Activated T-helper 17 cell treated with anti-CD3 and anti-CD28 coated beads, Interleukin-2, amount 50 U/mL, for 72 hours (primary cell): ENCODE measurements at regions not wholly inside any gene's neighbourhood (a gene's known extent, or its start where the extent isn't known, plus 50 kb on each side); places are given as distances from the start of the nearest gene placed in this dataset.

Source experiments
- ATAC-seq: fragments of 150-1000 bp; cut with Tn5 transposase; replicated peaks from 2 replicates; pipeline ENCODE4 v1.10.0; 2021; ENCODE audit warnings: mild to moderate bottlenecking, moderate library complexity
- H3K27ac Mint-ChIP-seq: one replicate; pipeline ENCODE4 v1.8.0; 2022; ENCODE audit warnings: mixed read lengths
- H3K27me3 Mint-ChIP-seq: one replicate; pipeline ENCODE4 v1.8.0; 2022; ENCODE audit warnings: mixed read lengths
- H3K36me3 Mint-ChIP-seq: one replicate; pipeline ENCODE4 v1.8.0; 2022; ENCODE audit warnings: low read depth, mild to moderate bottlenecking, mixed read lengths
- H3K4me1 Mint-ChIP-seq: one replicate; pipeline ENCODE4 v1.8.0; 2022; ENCODE audit warnings: mixed read lengths
- H3K4me3 Mint-ChIP-seq: one replicate; pipeline ENCODE4 v1.8.0; 2022; ENCODE audit warnings: mild to moderate bottlenecking, mixed read lengths
- H3K9me3 Mint-ChIP-seq: one replicate; pipeline ENCODE4 v1.8.0; 2022; ENCODE audit warnings: mixed read lengths

- Mint-ChIP-seq H3K36me3 (peaks cover 81% of the 10 kb centered on the region), H3K27me3 (no peaks in the 10 kb centered on the region), H3K9me3 (no peaks in the 10 kb centered on the region), H3K27ac (peak overlapping the region; percentile 46), H3K4me1 (peaks cover 34% of the 10 kb centered on the region), H3K4me3 (no peak overlapping the region)
- no peak for ATAC-seq
These were observed 49.9 kb downstream of the SYNE3 start for GRCh38 chr14:95466506-95466905.

- peaks cover 81% of the 10 kb centered on the region for H3K36me3 Mint-ChIP-seq
- H3K4me1 Mint-ChIP-seq, result peaks cover 33% of the 10 kb centered on the region
- peak overlapping the region; percentile 62 for H3K27ac Mint-ChIP-seq
- no peaks in the 10 kb centered on the region for H3K9me3 Mint-ChIP-seq
- peak overlapping the region; percentile 55 for H3K4me3 Mint-ChIP-seq
- no peaks in the 10 kb centered on the region for H3K27me3 Mint-ChIP-seq
- no peak for ATAC-seq
These were observed 50.5 kb downstream of the SYNE3 start for GRCh38 chr14:95465936-95466335.

GRCh38 chr14:95465358-95465757 is 51.1 kb downstream of the SYNE3 start:
- peak; percentile 69 for ATAC-seq

GRCh38 chr14:95464514-95464913 is 51.9 kb downstream of the SYNE3 start:
- H3K36me3 Mint-ChIP-seq, result peaks cover 74% of the 10 kb centered on the region
- peaks cover 33% of the 10 kb centered on the region for H3K4me1 Mint-ChIP-seq
- no peaks in the 10 kb centered on the region for H3K27me3 Mint-ChIP-seq
- H3K9me3 Mint-ChIP-seq, result no peaks in the 10 kb centered on the region
- ATAC-seq, result no peak
- H3K4me3 Mint-ChIP-seq, result peak overlapping the region; percentile 55
- peak overlapping the region; percentile 62 for H3K27ac Mint-ChIP-seq

More at GRCh38 chr14:95465358-95465757, 51.1 kb downstream of the SYNE3 start:
- Mint-ChIP-seq H3K4me3 (peak overlapping the region; percentile 55), H3K27ac (peak overlapping the region; percentile 62), H3K36me3 (peaks cover 81% of the 10 kb centered on the region), H3K27me3 (no peaks in the 10 kb centered on the region), H3K9me3 (no peaks in the 10 kb centered on the region), H3K4me1 (peaks cover 33% of the 10 kb centered on the region)

GRCh38 chr14:95464103-95464502 is 52.3 kb downstream of the SYNE3 start:
- Mint-ChIP-seq H3K36me3 (peaks cover 74% of the 10 kb centered on the region), H3K27ac (peak overlapping the region; percentile 62), H3K9me3 (no peaks in the 10 kb centered on the region), H3K4me1 (peaks cover 33% of the 10 kb centered on the region), H3K4me3 (peak overlapping the region; percentile 55), H3K27me3 (no peaks in the 10 kb centered on the region)
- ATAC-seq, result no peak

- Mint-ChIP-seq H3K9me3 (no peaks in the 10 kb centered on the region), H3K36me3 (peaks cover 69% of the 10 kb centered on the region), H3K27me3 (no peaks in the 10 kb centered on the region), H3K27ac (peak overlapping the region; percentile 62), H3K4me3 (peak overlapping the region; percentile 55), H3K4me1 (peaks cover 28% of the 10 kb centered on the region)
- ATAC-seq, result peak; percentile 52
These were observed 53.1 kb downstream of the SYNE3 start for GRCh38 chr14:95463171-95463901.

GRCh38 chr14:95462491-95462890 is 54.0 kb downstream of the SYNE3 start:
- Mint-ChIP-seq H3K9me3 (no peaks in the 10 kb centered on the region), H3K36me3 (peaks cover 64% of the 10 kb centered on the region), H3K4me1 (peaks cover 28% of the 10 kb centered on the region), H3K27ac (peak overlapping the region; percentile 62), H3K27me3 (no peaks in the 10 kb centered on the region), H3K4me3 (peak overlapping the region; percentile 55)
- ATAC-seq, result no peak

- Mint-ChIP-seq H3K36me3 (peaks cover 58% of the 10 kb centered on the region), H3K27me3 (no peaks in the 10 kb centered on the region), H3K4me1 (peaks cover 28% of the 10 kb centered on the region)
These were observed 55.6 kb downstream of the SYNE3 start for GRCh38 chr14:95460647-95461478.

GRCh38 chr14:95458906-95459305 is 57.5 kb downstream of the SYNE3 start:
- Mint-ChIP-seq H3K4me3 (no peak overlapping the region), H3K36me3 (peaks cover 57% of the 10 kb centered on the region), H3K9me3 (no peaks in the 10 kb centered on the region), H3K27me3 (no peaks in the 10 kb centered on the region), H3K4me1 (peaks cover 9% of the 10 kb centered on the region), H3K27ac (peak overlapping the region; percentile 22)
- ATAC-seq, result no peak

More at GRCh38 chr14:95460647-95461478, 55.6 kb downstream of the SYNE3 start:
- H3K4me3 Mint-ChIP-seq, result no peak overlapping the region
- ATAC-seq, result no peak
- H3K9me3 Mint-ChIP-seq, result no peaks in the 10 kb centered on the region
- peak overlapping the region; percentile 62 for H3K27ac Mint-ChIP-seq

- Mint-ChIP-seq H3K9me3 (no peaks in the 10 kb centered on the region), H3K4me1 (peaks cover 6% of the 10 kb centered on the region), H3K36me3 (peaks cover 56% of the 10 kb centered on the region), H3K27ac (peak overlapping the region; percentile 22), H3K4me3 (no peak overlapping the region), H3K27me3 (no peaks in the 10 kb centered on the region)
- no peak for ATAC-seq
These were observed 58.0 kb downstream of the SYNE3 start for GRCh38 chr14:95458459-95458858.

GRCh38 chr14:95456281-95456680 is 60.2 kb downstream of the SYNE3 start:
- Mint-ChIP-seq H3K27ac (no peak overlapping the region), H3K4me1 (no peaks in the 10 kb centered on the region), H3K4me3 (no peak overlapping the region), H3K27me3 (no peaks in the 10 kb centered on the region), H3K9me3 (no peaks in the 10 kb centered on the region), H3K36me3 (peaks cover 70% of the 10 kb centered on the region)
- ATAC-seq, result no peak

GRCh38 chr14:95455246-95455645 is 61.2 kb downstream of the SYNE3 start:
- Mint-ChIP-seq H3K9me3 (no peaks in the 10 kb centered on the region), H3K27me3 (no peaks in the 10 kb centered on the region), H3K4me3 (no peak overlapping the region), H3K4me1 (no peaks in the 10 kb centered on the region), H3K36me3 (peaks cover 70% of the 10 kb centered on the region), H3K27ac (no peak overlapping the region)
- no peak for ATAC-seq

GRCh38 chr14:95453713-95453980 is 62.8 kb downstream of the SYNE3 start:
- no peak for ATAC-seq
- Mint-ChIP-seq H3K4me3 (no peak overlapping the region), H3K9me3 (no peaks in the 10 kb centered on the region), H3K27ac (peak overlapping the region; percentile 59), H3K27me3 (no peaks in the 10 kb centered on the region), H3K4me1 (peaks cover 4% of the 10 kb centered on the region), H3K36me3 (peaks cover 81% of the 10 kb centered on the region)

- Mint-ChIP-seq H3K4me3 (no peak overlapping the region), H3K9me3 (no peaks in the 10 kb centered on the region), H3K27ac (peak overlapping the region; percentile 59), H3K36me3 (peaks cover 87% of the 10 kb centered on the region), H3K4me1 (peaks cover 4% of the 10 kb centered on the region), H3K27me3 (no peaks in the 10 kb centered on the region)
- ATAC-seq, result no peak
These were observed 63.3 kb downstream of the SYNE3 start for GRCh38 chr14:95452893-95453712.
